ENCODE measurements at regions not wholly inside any gene's neighbourhood (a gene's known extent, or its start where the extent isn't known, plus 50 kb on each side); places are given as distances from the start of the nearest gene placed in this dataset.

DNA sequence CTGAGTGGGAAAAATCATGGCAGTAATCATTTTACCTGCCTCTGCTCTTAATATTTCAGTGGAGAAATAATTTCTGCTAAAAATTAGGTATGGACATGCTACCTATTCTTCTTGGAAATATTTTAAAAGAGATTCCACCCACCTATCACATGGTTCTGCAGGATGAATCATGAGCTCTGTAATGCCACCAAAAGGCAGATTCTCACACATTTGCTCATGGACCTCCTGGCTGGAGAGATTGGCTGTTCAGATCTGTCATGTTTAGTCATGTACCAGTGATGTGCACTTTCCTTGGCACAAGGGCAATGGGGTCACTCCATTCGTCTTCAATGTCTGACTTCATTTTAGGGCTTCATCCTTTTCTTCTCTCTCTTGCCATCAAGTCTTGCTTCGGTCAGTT, 101.8 kb upstream of the MBNL2 start:
- Histone ChIP-seq H3K79me2 (ENCODE audit: insufficient read depth, low read length) (no peaks in the 10 kb centered on the region), H3K9me2 (ENCODE audit: low read depth, low read length) (no peaks in the 10 kb centered on the region), H3F3A (ENCODE audit: insufficient read depth, low read length) (no peaks in the 10 kb centered on the region), H3K4me2 (ENCODE audit: low read length) (no peak overlapping the region), H3K9ac (ENCODE audit: low read length) (no peak overlapping the region), H3K4me3 (ENCODE audit: low read depth, low read length, poor library complexity, severe bottlenecking) (no peak overlapping the region), H3K27ac (ENCODE audit: low read depth, low read length, poor library complexity, severe bottlenecking) (no peak overlapping the region), H3K27me3 (ENCODE audit: insufficient read depth, low read length) (no peaks in the 10 kb centered on the region), H3K9me3 (ENCODE audit: low read length) (no peaks in the 10 kb centered on the region), H4K20me1 (ENCODE audit: insufficient read depth, low read length) (no peaks in the 10 kb centered on the region), H3K4me1 (ENCODE audit: insufficient read depth, low read length, severe bottlenecking) (no peaks in the 10 kb centered on the region), H3K36me3 (ENCODE audit: insufficient read depth, low read length) (no peaks in the 10 kb centered on the region), H2AFZ (ENCODE audit: low read length) (no peak overlapping the region)
- TF ChIP-seq CTCF (IDR thresholded peaks at IDR 0.05; ENCODE audit: low read length), result no peak
- TF ChIP-seq EZH2 (IDR thresholded peaks at IDR 0.05; ENCODE audit: borderline replicate concordance, low read length), result no peak

GRCh38 chr13:97120976-97121375, 101.2 kb upstream of the MBNL2 start:
- Histone ChIP-seq H3K4me1 (ENCODE audit: insufficient read depth, low read length, severe bottlenecking) (no peaks in the 10 kb centered on the region), H4K20me1 (ENCODE audit: insufficient read depth, low read length) (no peaks in the 10 kb centered on the region), H3K4me3 (ENCODE audit: low read depth, low read length, poor library complexity, severe bottlenecking) (no peak overlapping the region), H3K4me2 (ENCODE audit: low read length) (no peak overlapping the region), H2AFZ (ENCODE audit: low read length) (no peak overlapping the region), H3K27me3 (ENCODE audit: insufficient read depth, low read length) (no peaks in the 10 kb centered on the region), H3K79me2 (ENCODE audit: insufficient read depth, low read length) (no peaks in the 10 kb centered on the region), H3K27ac (ENCODE audit: low read depth, low read length, poor library complexity, severe bottlenecking) (no peak overlapping the region), H3K9ac (ENCODE audit: low read length) (no peak overlapping the region), H3K9me3 (ENCODE audit: low read length) (no peaks in the 10 kb centered on the region), H3F3A (ENCODE audit: insufficient read depth, low read length) (no peaks in the 10 kb centered on the region), H3K36me3 (ENCODE audit: insufficient read depth, low read length) (no peaks in the 10 kb centered on the region), H3K9me2 (ENCODE audit: low read depth, low read length) (no peaks in the 10 kb centered on the region)
- TF ChIP-seq CTCF (IDR thresholded peaks at IDR 0.05; ENCODE audit: low read length) (no peak), EZH2 (IDR thresholded peaks at IDR 0.05; ENCODE audit: borderline replicate concordance, low read length) (no peak)

GRCh38 chr13:97121894-97122293, 100.2 kb upstream of the MBNL2 start:
- no peak for TF ChIP-seq EZH2 (IDR thresholded peaks at IDR 0.05; ENCODE audit: borderline replicate concordance, low read length)
- TF ChIP-seq CTCF (IDR thresholded peaks at IDR 0.05; ENCODE audit: low read length), result no peak
- H3K36me3 ChIP-seq (ENCODE audit: insufficient read depth, low read length), result no peaks in the 10 kb centered on the region
- H3K9ac ChIP-seq (ENCODE audit: low read length), result no peak overlapping the region
- no peak overlapping the region for H3K4me3 ChIP-seq (ENCODE audit: low read depth, low read length, poor library complexity, severe bottlenecking)
- no peaks in the 10 kb centered on the region for H4K20me1 ChIP-seq (ENCODE audit: insufficient read depth, low read length)
- H3K4me1 ChIP-seq (ENCODE audit: insufficient read depth, low read length, severe bottlenecking), result no peaks in the 10 kb centered on the region
- no peak overlapping the region for H3K27ac ChIP-seq (ENCODE audit: low read depth, low read length, poor library complexity, severe bottlenecking)
- H2AFZ ChIP-seq (ENCODE audit: low read length), result no peak overlapping the region
- H3K27me3 ChIP-seq (ENCODE audit: insufficient read depth, low read length), result no peaks in the 10 kb centered on the region
- H3K9me3 ChIP-seq (ENCODE audit: low read length), result no peaks in the 10 kb centered on the region
- H3K79me2 ChIP-seq (ENCODE audit: insufficient read depth, low read length), result no peaks in the 10 kb centered on the region
- no peaks in the 10 kb centered on the region for H3F3A ChIP-seq (ENCODE audit: insufficient read depth, low read length)
- no peak overlapping the region for H3K4me2 ChIP-seq (ENCODE audit: low read length)
- H3K9me2 ChIP-seq (ENCODE audit: low read depth, low read length), result no peaks in the 10 kb centered on the region
